HUDEP-2 (cell line): ENCODE measurements at regions not wholly inside any gene's neighbourhood (a gene's known extent, or its start where the extent isn't known, plus 50 kb on each side); places are given as distances from the start of the nearest gene placed in this dataset.
"Not testable (repeated sequence)": the region's sequence is repeated elsewhere in the genome, so short reads cannot be mapped to it uniquely, and the experiment has no call there.

Source experiments
- DNase-seq, 76 experiments: peaks; one replicate each; lab custom pipeline; 2025; ENCODE audit not compliant: unreplicated experiment in 76 of 76; lab: John Stamatoyannopoulos, UW

DNA sequence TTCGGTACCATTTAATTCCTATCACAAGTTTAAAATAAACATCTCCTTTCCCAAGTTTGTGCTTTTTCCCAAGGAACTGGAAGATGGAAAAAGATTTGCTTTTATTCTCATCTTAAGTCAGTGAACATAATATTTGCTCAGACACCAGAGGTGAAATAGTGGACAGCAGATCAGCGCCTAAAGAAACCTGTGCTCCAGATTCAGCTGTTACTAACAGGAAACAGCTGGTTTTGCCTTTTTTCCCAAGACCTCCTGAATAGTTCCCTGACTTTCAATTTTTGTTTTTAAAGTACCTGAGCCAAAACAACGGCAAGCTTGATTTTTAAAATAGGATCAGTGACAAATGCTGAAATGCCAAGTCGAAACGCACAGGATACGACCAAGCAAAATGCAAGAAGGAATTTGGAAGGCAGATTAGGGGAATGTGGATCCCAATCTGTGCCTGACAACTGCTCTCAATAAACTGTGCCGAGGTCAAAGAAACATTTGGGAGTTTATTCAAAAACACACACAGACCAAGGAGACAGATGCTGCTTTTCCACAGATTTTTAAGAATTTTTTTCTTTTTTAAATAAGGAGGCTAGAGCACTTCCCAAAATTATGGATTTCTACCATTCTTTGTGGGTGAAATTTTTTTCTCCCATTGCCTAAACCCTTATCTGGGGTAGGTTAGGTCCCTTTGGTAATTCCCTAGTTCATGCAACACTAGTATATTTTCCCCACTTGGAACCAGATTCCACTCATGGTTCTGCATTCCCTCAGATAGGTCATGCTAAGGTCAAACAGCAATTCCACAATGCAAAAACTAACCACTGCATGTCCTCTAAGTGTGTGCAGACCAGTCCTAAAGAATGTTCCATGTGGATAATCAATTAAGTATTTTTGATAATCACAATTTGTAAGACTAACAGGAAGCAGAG is 121.5 kb upstream of the PDE1A start:
- no peak for DNase-seq

DNA sequence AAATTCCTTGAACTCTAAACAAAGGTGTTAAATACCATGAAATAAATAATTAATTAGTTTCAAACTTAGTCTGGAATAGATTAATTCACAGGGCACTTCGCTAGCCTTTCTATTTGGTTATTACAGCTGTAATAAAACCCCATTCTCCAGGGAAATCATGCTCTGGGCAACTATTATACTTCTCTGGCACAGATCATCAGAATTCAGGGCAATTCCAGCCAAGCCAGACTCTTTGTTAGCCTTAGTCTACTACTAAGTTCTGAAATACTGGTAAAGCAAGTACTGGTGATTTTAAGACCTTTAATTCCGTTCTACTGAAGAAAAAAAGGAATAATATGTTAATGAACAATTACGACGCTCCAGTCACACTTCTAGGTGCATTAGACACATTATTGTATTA is 123.4 kb upstream of the PDE1A start:
- DNase-seq = no peak

DNA sequence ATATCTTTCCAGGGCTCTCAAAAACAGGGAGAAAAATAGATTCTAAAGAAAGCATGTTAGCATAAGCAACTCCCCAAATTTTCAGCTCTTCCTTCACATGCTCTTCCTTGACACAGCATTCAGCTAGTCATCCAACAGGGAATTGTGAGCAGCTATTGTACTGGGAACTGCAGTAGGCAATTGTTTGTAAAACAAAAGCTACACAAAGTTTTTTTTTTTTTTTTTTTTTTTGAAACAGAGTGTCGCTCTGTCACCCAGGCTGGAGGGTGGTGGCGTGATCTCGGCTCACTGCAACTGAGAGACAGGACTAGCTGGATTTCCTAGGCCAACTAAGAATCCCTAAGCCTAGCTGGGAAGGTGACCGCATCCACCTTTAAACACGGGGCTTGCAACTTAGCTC is 125.4 kb upstream of the PDE1A start:
- not testable (repeated sequence) for DNase-seq

GRCh38 chr2:182552785-182553184 is 125.9 kb upstream of the PDE1A start:
- not testable (repeated sequence) for DNase-seq

GRCh38 chr2:182553483-182553882 is 126.6 kb upstream of the PDE1A start:
- DNase-seq = no peak

GRCh38 chr2:182554950-182555349 is 128.1 kb upstream of the PDE1A start:
- DNase-seq = no peak

- no peak for DNase-seq
Measured at GRCh38 chr2:182558564-182558963, 131.7 kb upstream of the PDE1A start.

DNA sequence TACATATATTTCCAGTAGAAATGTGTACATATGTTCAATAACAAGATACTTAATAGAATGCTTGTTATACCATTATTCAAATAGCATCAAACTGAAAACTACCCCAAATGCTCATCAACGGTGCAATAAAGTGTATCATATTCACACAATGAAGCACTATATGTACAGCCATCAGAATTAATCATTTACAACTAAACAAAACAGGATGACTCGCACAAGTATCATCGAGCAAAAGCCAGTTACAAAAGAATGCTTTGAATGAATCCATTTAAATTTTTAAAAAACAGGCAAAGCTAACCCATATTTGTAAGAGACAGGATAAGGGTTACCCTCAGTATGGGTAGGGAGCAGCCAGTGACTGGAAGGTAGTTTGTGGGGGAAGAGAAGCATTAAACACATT is 132.8 kb upstream of the PDE1A start:
- DNase-seq = no peak

DNA sequence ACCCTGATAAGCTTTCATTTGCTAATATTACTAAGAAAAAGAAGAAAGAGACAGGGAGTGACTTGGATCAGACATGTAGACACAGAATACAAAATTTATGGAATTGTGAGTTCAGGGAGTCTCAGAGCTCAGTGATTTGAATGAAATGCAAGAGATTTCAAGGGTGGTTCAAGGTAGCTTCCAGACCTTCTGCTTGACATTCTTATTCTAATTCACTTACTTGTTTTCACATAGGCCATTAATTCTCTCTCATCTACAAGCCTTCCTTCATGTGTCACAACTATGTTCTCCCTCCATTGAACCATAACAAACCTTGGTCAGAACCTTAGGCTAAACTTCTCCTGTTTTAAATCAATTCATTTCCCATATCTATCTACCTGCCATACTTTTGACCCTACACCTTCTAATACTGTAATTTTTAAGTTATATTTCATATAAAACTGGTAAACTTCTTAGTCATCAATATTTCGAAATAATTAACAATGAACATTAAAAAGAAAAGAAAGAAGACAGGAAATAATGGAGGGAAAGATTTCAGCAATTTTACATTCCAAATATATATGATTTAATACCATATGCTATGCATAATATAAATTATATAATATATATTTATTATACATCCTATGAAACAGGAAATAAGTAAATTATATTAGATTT is 139.2 kb upstream of the PDE1A start:
- DNase-seq = no peak

- no peak for DNase-seq
Measured at GRCh38 chr2:182573553-182573952, 142.5 kb upstream of the DNAJC10 start.

- no peak for DNase-seq
Measured at GRCh38 chr2:182577816-182578215, 138.2 kb upstream of the DNAJC10 start.

DNA sequence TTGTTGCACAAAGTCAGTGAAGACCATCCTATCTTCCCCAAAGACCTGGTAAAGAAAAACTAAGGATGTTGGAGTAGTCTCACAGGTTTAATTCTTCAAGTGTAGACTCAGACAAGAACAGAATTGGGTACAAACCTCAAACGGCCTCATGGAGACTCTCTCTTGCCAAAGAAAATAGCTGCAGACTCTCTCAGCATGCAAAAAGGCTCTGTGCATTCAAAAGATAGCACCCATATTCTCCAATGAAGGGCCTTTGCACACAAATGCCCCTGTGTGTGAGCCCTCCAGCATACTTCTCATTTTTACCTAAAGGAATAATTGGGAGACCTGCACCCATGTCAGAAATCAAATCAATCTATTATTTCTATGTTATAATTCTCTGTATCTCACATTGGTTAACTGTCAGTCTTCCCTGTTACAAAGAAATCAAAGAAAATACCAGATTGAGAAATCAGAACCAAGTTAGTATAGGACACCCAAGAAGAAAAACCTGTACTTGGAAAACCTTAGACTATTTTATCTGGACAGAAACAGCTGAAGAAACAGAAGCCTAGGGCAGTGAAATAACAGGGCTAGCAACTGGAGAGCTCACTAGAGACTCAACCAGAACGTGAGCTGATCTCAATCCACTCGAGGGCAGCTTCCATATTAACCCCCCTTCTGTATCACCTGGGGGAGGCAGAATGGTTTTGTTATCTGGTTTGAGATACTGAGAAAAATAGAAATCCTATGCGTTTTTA is 134.7 kb upstream of the DNAJC10 start:
- no peak for DNase-seq

- no peak for DNase-seq
Measured at GRCh38 chr2:182584462-182584861, 131.6 kb upstream of the DNAJC10 start.

GRCh38 chr2:182585001-182585400 is 131.1 kb upstream of the DNAJC10 start:
- no peak for DNase-seq

DNA sequence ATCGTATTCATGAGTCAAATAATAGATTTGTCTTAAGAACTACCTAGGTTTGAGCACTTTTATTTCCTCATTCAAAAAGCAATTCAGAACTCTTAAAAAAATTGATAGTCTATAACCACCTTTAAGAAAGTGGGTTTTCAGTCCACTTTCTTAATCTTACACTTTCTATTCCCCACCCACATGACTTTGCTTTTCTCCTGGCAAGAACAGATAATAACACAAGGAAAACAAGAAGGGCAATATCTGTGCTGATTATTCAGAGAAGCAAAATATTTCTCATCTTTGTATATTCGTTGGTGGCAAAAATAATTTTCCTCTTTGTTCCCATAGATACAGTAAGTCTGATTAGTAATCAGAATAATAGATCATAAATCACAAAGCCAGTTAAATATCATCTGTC is 130.6 kb upstream of the DNAJC10 start:
- DNase-seq = no peak

GRCh38 chr2:182586426-182586825 is 129.6 kb upstream of the DNAJC10 start:
- DNase-seq = no peak

DNA sequence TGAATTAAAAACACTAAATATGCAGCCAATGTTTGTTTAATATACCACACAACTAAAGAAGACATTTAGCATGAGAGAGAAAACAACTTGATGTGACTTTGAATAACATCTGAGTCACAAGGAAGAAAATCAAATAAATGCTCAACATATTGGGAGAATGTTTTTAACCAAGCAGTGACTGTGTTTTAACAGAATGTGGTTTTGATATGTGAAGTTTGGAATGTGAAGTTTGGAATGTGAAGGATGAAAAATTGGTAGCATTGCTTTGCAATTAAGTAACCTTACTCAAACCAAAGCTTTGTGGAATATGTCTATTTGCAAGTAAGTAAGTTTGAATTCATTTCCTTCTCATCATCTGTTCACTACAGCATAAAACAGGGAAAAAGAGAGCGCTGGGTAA is 128.2 kb upstream of the DNAJC10 start:
- no peak for DNase-seq

GRCh38 chr2:182589121-182589520 is 126.9 kb upstream of the DNAJC10 start:
- no peak for DNase-seq

DNA sequence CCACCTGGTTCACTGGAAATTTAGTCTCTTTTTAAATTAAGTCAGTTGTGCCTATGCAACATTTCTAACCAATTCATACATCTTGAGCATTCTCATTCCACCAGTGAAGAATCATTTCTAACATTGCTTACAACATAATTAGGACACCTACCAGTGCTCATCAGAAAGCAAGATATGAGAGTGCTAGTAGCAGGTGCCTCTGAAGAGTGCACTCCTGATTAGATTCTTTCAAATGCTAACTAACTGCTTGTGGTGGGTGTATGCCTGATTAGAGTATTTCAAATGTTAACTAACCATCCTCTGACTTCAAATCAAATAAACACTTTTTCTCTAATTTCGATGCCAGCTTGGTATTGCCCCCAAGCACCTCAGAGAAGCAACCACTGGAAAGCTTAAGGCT is 124.3 kb upstream of the DNAJC10 start:
- no peak for DNase-seq

DNA sequence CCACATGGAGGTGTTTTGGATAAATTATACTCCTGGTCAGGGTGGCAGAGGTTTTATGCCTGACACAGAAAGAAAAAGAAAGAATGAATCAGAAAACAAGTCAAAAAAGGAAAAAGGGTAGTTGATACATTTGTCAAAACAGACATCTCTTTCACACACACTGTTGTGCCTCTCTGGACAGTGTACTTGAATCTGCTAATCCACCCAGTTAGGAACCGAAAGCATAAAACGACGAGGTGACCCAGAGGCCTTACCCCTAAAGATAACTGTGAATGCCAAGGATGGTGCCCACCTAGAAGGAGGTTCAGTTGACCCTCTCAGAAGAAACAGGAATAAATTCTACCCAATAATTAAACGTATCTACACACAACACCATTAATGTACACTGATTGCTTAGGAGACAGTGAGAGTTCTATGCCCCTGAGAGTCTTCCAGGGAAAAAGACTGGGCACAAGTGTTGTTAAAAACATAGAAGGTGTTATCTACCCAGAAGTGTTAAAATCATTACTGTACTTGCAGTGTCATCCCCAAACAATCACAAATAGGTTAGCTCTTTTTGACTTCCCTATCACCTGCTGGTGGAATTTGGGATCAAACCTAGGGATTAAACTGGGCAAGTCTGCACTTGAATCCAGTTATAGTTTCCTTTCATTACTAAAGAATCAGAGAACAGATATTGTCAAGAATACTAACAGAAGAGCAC is 123.2 kb upstream of the DNAJC10 start:
- DNase-seq = no peak
